GM20431 (cell line): ENCODE measurements at regions not wholly inside any gene's neighbourhood (a gene's known extent, or its start where the extent isn't known, plus 50 kb on each side); places are given as distances from the start of the nearest gene placed in this dataset.
"Not testable (repeated sequence)": the region's sequence is repeated elsewhere in the genome, so short reads cannot be mapped to it uniquely, and the experiment has no call there.

ENCODE experiments used
- in situ Hi-C: fragments of 300-500 bp; cut with MseI, MboI; formaldehyde crosslinking; loops from one replicate; pipeline ENCODE4 v1.15.0; 2020; ENCODE audit warnings: low sequenced_read_pairs; ENCODE audit not compliant: unreplicated experiment

DNA sequence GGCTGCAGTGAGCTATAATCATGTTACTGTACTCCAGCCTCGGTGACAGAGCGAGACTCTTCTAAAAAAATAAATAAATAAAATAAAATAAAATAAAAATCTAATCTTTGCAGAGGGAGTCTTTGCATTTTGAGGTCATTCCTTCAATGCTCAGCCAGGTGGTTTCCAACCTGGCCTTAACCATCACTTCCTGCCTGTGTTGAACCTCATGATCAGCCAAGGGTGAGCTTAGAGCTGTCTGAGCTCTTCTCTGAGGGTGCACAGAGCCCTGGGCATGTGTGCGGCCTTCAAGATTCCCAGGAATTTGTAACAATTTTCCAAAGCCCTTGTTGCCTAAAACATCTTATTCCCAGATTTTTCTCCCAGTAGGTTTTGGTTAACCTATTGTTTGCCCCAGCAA lies 94.3 kb downstream of the KCNJ12 start:
- in situ Hi-C loops = not testable (repeated sequence)

DNA sequence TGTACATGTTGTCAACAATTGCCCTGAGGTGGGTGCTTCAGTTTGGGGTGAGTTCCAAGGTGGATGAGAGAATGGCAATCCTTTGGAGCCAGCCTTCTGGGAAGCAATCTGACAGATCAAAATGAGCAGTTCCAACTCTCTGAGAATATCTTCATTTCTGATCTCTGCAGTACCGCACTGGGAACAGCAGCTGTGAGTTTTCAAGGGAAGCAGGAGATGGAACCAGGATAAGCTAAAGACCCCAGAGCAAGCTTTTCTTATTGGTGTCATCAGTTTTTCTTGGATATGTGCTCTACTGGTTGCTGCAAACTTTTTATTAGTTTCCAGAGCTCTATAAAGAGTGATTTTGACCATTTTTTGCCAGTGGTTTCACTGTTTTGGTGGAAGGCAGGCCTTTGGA lies 94.7 kb downstream of the KCNJ12 start:
- in situ Hi-C loops = no loop called here

DNA sequence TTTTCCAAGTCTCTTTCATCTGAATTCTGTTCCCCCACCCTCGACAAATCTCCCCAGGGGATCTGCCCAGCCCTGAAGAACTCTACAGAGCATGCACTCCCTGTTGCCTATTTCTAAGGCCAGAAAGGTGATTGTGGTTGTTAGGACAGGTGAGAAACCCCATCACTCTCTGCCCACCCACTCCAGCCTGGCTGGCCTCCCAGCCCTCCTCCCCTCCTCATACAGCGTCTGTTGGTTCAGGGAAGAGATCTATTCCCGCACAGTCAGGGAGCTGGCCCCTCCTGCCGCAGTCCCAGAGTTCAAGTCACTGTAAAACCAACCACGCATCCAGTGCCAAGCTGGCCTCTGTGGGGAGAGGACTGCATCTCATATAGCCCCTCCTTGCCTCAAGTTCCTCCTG lies 98.7 kb downstream of the KCNJ12 start:
- in situ Hi-C loops = no loop called here

DNA sequence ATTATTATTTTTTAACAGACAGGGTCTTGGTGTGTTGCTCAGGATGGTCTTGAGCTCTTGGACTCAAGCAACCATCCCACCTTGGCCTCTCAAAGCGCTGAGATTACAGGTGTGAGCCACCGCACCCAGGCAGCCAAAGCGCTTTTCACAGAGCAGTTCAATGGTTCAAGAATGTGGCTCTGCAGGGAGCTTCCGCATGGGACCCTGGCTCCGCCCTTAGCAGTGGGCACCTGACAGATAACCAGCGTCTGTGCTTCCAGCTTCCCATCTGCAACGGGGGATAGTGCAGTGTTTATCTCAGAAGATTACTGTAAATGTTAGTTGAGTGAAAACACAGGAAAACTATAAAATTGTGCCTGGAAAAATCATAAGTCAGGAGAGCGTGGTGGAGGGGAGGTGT lies 99.4 kb downstream of the KCNJ12 start:
- in situ Hi-C loops = no loop called here

DNA sequence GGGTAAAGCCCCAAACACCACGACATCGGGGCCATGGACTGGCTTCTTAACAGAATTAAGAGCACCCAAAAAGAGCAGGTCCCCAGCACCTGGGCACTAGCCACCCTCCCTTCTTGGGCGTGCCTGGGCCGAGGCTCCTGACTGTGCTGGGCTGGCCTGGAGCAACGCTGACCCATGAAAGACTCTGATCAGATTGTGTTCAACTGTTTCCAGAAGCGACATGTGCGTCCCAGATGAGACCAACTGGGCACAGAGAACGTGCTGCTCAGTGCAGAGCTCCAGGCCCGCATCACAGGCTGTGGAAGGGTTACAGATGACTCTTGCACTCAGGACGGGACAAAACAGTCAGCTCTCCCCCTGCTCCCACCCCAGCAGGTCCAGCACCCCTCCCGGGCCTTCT lies 100.7 kb downstream of the KCNJ12 start:
- in situ Hi-C loops = no loop called here

DNA sequence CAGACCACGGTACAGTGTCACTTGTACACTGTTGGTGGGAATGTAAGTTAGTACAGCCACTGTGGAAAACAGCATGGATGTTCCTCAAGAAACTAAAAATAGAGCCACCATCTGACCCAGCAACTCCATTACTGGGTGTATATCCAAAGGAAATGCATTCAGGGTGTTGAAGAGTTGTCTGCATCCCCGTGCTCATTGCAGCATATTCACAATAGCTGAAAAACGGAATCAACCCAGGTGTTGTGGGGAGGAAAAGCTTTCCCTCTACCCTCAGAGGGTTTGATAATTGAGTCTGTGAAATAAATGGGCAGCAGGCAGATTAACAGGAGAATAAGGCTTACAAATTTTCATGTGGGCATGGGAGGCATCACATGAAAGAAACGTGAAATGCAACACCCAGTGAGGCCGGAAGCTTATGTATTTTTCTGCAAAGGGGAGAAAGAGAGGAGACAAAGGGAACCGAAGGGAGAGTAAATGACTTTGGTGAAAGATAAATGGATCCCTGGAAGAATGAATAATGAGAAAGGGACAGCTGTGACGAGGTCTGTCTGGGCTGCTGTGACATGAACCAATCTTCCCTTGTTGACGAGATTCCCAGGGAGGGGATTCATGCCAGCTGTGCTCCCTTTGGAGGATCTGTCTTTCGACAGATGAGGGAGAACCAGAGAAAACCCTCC lies 106.2 kb downstream of the KCNJ12 start:
- in situ Hi-C loops = no loop called here

DNA sequence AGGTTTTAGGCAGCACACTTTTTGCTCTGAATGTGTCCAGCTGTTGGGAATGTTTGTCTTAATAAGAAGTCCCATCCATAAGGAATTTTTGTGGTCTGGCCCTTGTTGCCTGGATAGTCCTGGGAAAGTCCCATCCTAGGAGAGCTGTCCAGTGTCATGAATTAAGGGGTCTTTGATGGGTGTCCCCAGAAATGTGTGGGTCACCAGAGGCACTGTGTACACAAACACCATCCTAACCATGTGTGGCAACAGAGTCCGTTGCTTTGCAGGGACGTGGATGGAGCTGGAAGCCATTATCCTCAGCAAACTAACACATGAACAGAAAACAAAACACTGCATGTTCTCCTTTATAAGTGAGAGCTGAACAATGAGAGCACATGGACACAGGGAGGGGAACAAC lies 111.9 kb downstream of the KCNJ12 start:
- in situ Hi-C loops = not testable (repeated sequence)

DNA sequence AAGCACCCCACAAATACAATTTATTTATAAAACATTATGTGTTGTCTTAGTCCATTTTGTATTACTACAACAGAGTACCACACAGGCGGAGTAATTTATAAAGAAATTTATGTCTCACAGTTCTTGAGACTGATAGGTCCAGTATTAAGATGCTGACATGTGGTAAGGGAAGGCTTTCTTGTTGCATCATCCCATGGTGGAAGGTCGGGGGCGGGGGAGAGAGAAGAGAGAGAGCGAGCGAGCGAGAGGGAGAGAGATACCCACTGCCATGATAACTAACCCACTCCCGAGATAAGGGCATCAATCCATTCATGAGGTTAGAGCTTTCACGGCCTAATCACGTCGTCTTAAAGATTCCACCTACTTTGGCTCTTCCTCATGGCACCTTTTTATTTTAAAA lies 117.8 kb downstream of the KCNJ12 start:
- in situ Hi-C loops = no loop called here

DNA sequence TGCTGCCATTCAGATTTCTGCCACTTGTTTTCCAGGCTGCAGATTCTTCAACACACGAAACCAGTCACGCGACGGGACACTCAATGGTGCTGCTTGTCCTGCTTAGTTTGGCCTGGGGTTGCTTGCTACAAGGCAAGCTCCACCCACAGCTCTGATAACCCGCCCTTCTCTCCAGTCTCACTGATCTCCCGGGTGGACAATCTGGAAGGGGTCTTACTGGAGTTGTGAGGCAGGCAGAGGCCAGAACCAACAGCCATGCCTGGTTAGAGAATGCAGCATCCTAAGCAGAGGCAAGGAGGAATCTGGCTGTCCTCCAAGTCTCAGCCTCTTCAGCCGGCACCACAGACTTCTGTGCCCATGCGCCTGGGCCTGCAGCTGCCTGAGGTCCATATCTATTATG lies 119.1 kb downstream of the KCNJ12 start:
- in situ Hi-C loops = no loop called here

DNA sequence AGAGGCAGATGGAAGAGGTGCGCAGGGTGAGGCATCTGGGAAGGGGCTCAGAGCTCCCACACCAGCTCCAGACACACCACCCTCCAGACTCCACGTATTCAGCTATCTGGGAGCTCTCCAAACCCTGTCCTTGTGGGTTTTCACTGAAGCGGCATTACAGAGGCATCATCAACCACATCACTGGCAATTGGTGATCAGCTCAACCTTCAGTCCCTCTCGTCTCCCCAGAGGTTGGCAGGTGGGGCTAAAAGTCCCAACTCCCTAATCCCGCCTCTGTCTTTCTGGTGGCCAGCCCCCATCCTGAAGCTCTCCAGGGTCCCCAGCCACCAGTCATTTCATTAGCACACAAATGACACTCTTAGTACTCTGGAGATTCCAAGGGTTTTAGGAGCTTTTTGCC lies 123.9 kb downstream of the KCNJ12 start:
- in situ Hi-C loops = loop anchor here (25.0 kb wide), 1 partner anchor 213 kb away; the partner anchor contains the start of gene MAP2K3

DNA sequence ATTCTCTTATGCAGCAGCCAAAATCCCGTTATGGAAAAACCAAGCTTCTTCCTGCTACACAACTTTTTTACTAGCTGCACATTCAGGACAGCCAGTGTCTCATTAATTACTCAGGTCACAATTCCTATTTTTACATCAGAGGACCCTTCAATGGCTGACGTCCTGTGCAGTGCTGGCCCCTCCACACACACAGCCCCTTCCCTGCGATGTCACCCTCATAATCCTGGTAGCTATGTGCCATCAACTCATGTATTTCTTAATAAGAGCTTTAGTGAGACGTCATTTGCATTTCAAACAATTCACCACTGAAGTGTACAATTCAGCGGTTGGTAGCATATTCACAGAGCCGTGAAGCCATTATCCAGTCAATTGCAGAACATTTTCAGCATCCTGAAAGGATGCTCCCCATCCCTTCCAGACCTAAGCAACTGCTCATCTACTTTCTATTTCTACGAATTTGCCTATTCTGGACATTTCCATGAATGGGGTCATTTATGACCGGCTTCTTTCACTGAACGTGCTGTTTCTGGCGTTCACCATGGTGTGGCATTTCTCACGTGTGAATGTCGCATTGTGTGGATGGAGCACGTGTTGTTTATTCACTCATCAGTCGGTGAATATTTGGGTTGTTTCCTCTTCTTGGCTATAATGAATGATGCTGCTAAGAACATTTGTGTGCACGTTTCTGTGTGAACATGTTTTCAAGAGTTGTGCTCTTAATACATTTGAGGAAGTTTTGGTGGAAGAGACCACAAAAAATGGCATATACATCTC lies 126.0 kb downstream of the KCNJ12 start:
- in situ Hi-C loops = loop anchor here (25.0 kb wide), 1 partner anchor 215 kb away; the partner anchor contains the start of gene MAP2K3

DNA sequence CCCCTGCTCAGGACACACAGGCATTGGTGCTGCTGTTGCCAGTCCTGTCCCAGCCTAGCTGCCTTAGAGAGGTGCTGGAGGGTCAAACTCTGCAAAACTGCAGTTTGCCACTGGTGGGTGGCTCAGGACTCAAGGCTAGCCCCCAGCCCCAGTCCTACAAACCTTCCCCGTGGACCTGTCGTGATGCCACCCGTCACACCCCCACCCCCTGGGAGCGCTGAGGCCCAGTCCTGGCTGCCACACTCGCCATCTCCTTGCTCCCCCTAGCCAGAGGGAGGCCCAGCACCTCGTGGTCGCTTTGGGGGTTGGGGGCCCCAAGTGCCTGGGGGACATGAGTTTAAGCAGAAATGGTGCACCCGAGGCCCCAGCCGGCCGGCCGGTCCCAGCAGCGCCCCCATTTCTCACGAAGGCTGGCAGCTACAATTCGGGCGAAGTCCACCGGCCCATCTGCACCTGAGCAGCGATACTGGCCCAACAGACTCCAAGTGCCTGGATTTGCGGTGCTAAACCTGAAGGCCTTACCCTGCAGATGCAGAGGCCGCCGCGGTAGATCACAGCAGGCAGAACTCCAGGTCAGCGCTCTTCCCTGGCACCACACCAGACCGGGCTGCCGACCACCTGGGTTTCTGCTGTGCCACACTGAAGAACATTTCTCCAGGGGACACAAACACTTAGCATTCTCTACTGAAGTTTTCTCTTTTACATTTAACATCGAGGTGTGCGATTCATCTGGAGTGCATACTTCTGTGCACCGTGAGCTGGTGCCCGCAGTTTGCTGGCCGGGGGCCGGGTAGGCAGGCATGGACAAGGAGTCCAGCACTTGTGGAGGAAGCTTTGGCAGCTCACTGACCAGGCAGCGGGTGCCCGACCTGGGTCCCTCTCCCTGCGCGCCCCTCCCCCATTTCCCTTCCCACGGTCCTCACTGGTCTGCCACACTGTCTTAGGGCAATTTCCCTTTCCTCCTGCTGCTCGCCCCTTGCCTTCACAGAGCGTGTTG lies 130.0 kb downstream of the KCNJ12 start:
- in situ Hi-C loops = loop anchor here (25.0 kb wide), 1 partner anchor 219 kb away; the partner anchor contains the start of gene MAP2K3

DNA sequence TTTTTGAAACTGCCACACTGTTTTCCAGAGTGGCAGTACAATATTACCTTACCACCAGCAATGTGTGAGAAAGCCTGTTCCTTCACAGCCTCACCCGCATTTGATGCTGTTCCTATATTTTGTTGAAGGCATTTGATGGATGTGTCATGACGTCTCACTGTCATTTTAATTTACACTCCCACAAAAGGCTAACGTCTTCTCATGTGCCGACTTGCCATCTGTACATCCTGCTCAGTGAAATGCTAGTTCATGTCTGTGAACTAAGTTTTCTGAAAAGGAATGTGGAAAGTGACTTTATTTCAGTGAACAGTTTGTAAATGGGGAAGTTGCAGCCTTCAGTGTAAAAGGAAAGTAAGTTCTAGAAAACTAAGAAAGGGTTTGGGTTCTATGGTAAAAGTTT lies 131.6 kb downstream of the KCNJ12 start:
- in situ Hi-C loops = loop anchor here (25.0 kb wide), 1 partner anchor 221 kb away; the partner anchor contains the start of gene MAP2K3

DNA sequence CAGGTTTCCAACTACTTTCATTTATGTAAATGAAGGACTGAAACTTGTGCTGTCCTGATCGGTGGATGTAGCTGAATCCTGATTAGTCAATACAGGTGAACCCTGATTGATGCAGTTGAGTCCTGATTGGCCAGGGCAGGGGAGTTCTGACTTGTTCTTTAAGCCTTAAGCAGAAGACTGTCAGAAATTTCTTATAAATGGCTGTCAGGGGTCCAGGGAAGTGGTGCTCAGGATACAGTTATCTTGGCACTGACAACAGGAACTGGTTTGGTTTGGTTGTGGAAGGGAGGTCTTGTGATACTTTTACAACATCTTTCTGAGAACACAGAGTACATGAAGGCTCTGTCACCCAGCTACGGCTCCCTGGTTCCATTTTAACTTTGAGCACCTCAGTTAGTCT lies 132.1 kb downstream of the KCNJ12 start:
- in situ Hi-C loops = loop anchor here (25.0 kb wide), 1 partner anchor 221 kb away; the partner anchor contains the start of gene MAP2K3

DNA sequence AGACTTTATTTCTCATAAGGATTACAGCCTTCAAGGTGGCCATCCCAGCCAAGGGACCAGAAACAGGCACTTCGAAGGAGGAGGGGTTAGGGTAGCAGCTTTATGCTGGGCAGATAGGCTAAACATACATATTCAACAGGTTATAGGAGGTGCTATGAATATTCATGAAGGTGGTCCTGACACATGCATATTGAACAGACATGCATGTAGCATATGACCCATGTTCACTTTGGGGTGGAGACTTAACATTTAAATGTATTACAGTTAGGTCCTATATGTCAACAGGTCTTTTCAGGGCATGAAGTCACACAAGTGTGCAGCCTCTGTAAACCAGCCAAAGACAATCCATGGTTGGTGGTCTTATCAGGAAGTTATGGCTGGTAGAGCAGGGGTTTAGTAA lies 133.2 kb downstream of the KCNJ12 start:
- in situ Hi-C loops = loop anchor here (25.0 kb wide), 1 partner anchor 222 kb away; the partner anchor contains the start of gene MAP2K3

DNA sequence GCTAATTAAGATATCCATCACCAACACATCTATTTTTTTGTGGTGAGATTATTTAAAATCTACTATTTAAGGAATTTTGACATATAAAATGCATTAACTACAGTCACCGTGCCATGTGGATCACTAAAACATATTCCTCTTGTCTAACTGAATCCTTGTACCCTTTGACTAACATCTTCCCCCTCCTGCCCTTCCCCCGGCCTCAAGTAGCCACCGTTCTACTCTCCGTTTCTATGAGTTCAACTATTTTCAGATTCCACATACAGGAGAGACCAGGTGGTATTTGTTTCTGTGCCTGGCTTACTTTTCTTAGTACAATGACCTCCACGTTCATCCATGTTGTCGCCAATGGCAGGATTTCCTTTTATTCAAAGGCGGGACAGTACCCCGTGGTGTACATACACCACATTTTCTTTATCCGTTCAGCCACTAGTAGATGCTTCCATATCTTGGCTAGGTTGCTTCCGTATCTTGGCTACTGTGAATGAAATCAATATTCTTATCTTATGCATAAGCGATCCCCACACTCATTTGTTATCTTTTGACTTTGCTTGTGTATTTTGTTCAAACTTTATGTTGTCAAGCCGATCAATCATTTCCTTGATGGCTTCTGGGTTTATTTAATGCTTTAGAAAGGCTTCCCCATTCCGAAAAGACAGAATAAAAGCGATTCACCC lies 134.7 kb downstream of the KCNJ12 start:
- in situ Hi-C loops = loop anchor here (25.0 kb wide), 1 partner anchor 224 kb away; the partner anchor contains the start of gene MAP2K3

DNA sequence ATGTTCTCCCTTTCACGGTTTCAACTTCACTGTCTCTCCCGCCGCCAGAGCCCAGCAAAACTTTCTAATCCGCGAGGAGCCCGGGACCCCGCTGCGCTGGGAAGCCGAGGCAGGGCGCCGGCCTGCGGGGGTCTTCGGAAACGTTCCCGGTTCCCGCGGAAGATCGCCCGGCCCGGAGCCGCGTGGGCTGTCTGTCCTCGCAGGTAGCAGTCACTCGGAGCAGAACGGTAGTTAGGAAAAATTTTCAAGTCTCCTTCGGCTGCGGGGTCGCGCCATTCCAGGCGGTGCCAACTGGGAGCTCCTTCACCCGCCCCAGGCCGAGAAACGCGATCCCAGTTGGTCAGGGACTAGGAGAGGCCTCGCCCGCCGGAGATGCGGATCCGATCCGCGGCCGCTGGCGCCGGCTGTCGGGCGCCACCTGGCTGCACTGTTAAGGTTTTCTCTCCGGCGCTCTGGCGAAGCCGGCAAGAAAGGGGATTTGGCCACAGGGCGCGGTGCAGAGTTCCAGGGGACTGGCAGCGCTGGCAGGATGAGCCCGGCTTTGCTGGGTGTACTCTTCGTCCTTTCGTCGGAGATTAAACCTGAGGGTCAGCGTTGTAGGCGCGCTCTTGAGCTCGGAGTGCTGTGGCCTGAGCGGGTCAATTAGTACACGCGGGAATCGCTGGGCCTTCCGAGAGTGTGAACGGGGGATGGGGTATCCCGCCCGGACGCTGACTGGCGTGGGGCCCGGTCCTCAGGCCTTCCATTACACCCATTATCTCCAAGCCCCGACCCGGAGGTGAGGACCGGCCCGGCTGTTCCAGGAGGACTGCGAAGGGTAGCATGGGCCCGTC lies 135.4 kb downstream of the KCNJ12 start:
- in situ Hi-C loops = loop anchor here (25.0 kb wide), 1 partner anchor 224 kb away; the partner anchor contains the start of gene MAP2K3

DNA sequence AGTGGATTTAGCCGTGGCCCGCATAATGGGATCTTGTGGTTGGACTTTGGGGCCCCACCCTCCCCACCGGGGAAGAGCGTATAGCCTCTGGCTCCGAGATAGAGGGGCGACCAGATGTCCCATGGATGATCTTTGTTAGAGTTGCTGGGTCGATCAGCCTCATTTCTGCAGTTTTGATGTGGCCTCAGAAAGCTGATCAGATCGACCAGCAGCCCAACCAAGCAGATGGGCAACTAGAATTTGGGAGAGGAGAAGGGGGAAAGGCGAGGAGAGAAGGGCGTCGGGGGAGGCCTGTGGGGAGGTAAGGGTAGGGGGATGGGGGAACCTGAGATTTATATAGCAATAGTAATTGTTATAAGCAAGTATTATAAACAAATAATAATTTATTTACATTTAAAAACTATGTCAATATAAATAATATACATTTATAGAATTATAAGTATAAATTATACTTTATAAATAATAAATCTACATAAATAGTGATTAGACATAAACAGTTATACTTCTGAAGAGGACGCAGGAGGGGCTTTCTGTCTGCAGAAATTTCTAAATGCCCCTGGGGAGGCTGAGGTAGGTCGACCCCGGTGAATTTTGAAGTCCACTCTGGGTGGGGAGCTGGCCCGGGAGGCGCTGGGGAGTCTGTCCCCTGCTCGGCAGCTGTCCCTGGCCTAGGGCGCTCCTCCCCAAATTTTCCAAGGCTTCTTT lies 136.3 kb downstream of the KCNJ12 start:
- in situ Hi-C loops = loop anchor here (25.0 kb wide), 1 partner anchor 225 kb away; the partner anchor contains the start of gene MAP2K3
